PC-3 (cell line): ENCODE measurements at regions not wholly inside any gene's neighbourhood (a gene's known extent, or its start where the extent isn't known, plus 50 kb on each side); places are given as distances from the start of the nearest gene placed in this dataset.

ENCODE experiments used
- ATAC-seq: fragments of 200-7000 bp; cut with Tn5 transposase; 2 replicates; pipeline ENCODE4 v1.9.1; 2020; ENCODE audit warnings: mild to moderate bottlenecking, moderate library complexity
- BruUV-seq: library from RNA; stranded (reverse); fragments of 400-500 nt; replicated peaks from 2 replicates; lab custom pipeline; 2021; lab: Mats Ljungman, UMichigan
- CTCF ChIA-PET: fragments of 300-600 bp; sonication (Branson Sonifier 250); formaldehyde crosslinking; loops from one replicate; lab custom pipeline; 2022; ENCODE audit warnings: antibody characterized with exemption; lab: Charles Lee
- POLR2A ChIA-PET: fragments of 300-600 bp; sonication (Branson Sonifier 250); formaldehyde crosslinking; loops from one replicate; lab custom pipeline; 2022; ENCODE audit warnings: antibody characterized with exemption; ENCODE audit not compliant: unreplicated experiment; lab: Charles Lee
- DNase-seq: peaks from one replicate; pipeline ENCODE4 v3.0.0-alpha.2; 2015
- H2AFZ ChIP-seq: fragments of 300-600 bp; sonication (generic); 2 replicates; pipeline ENCODE4 v1.6.0; 2016; ENCODE audit warnings: antibody characterized with exemption, low read length
- H3F3A ChIP-seq: fragments of 300-600 bp; sonication (generic); one replicate; pipeline ENCODE4 v1.6.0; 2017; ENCODE audit warnings: antibody characterized with exemption, low read length, control low read depth, mild to moderate bottlenecking; ENCODE audit not compliant: unreplicated experiment
- H3K27ac ChIP-seq: fragments of 300-600 bp; sonication (generic); 2 replicates; pipeline ENCODE4 v1.5.1; 2016; ENCODE audit warnings: mild to moderate bottlenecking, low read length
- H3K27me3 ChIP-seq: fragments of 300-600 bp; sonication (generic); 2 replicates; pipeline ENCODE4 v1.6.1; 2016; ENCODE audit warnings: low read length, mixed read lengths
- H3K36me3 ChIP-seq: fragments of 300-600 bp; sonication (generic); 2 replicates; pipeline ENCODE4 v1.6.1; 2016; ENCODE audit warnings: low read depth, mixed run types, low read length, mixed read lengths
- H3K4me1 ChIP-seq: fragments of 300-600 bp; sonication (generic); 2 replicates; pipeline ENCODE4 v1.5.1; 2016; ENCODE audit warnings: low read length; ENCODE audit not compliant: insufficient read depth
- H3K4me2 ChIP-seq: fragments of 300-600 bp; sonication (generic); 2 replicates; pipeline ENCODE4 v1.6.0; 2016; ENCODE audit warnings: low read length
- H3K4me3 ChIP-seq: fragments of 300-600 bp; sonication (generic); 2 replicates; pipeline ENCODE4 v1.5.1; 2016; ENCODE audit warnings: mild to moderate bottlenecking, low read length, mixed read lengths
- H3K79me2 ChIP-seq: fragments of 300-600 bp; sonication (generic); 2 replicates; pipeline ENCODE4 v1.6.1; 2017; ENCODE audit warnings: low read length, mixed read lengths
- H3K9ac ChIP-seq: fragments of 300-600 bp; sonication (generic); 2 replicates; pipeline ENCODE4 v1.6.0; 2016; ENCODE audit warnings: mild to moderate bottlenecking, low read length
- H3K9me2 ChIP-seq: fragments of 300-600 bp; sonication (generic); replicated peaks from 2 replicates; pipeline ENCODE4 v1.6.1; 2016; ENCODE audit warnings: mixed run types, low read length, mixed read lengths
- H3K9me3 ChIP-seq: fragments of 300-600 bp; sonication (generic); 2 replicates; pipeline ENCODE4 v1.6.1; 2016; ENCODE audit warnings: low read length, mixed read lengths
- H4K20me1 ChIP-seq: fragments of 300-600 bp; sonication (generic); 2 replicates; pipeline ENCODE4 v1.6.1; 2016; ENCODE audit warnings: low read length, mixed read lengths
- CTCF ChIP-seq: fragments of 300-600 bp; sonication (generic); conservative IDR thresholded peaks from 2 replicates; pipeline ENCODE4 v1.5.1; 2017; ENCODE audit warnings: antibody characterized with exemption, low read depth, mild to moderate bottlenecking, low read length
- EZH2 ChIP-seq: fragments of 300-600 bp; sonication (generic); IDR thresholded peaks from one replicate; pipeline ENCODE4 v1.6.1; 2017; ENCODE audit warnings: antibody characterized with exemption, mild to moderate bottlenecking, low read length; ENCODE audit not compliant: unreplicated experiment
- EZH2phosphoT487 ChIP-seq: fragments of 300-600 bp; sonication (generic); IDR thresholded peaks from 2 replicates; pipeline ENCODE4 v1.6.1; 2018; ENCODE audit warnings: mild to moderate bottlenecking, antibody characterized with exemption, low read length, borderline replicate concordance
- intact Hi-C: fragments of 100-400 bp; cut with micrococcal nuclease; formaldehyde crosslinking; loops from 2 replicates; pipeline ENCODE4 v1.9.0; 2023

DNA sequence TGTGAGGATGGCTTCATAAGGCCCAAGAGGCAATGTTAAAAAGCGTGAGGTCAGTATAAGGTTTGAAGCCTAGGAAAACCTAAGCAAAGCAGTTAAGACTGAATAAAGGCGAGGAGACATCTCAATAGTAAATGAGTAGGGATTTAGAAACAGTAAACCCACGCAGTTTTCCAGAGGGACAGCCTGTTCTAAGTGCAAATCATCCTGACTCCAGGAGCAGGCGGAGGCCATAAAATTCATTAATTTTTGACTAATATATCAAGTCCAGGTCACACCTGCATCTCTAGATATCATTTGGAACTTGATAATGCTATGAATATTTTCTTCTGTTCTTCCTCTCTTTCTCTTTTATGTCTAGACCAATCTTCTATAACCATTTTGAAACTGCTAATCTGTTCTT, 597.0 kb upstream of the RGS18 start:
- intact Hi-C loops, result no loop called here
- no peak overlapping the region for H3K4me3 ChIP-seq
- H3K27me3 ChIP-seq, result no peaks in the 10 kb centered on the region
- H3K27ac ChIP-seq, result no peak overlapping the region
- no peaks in the 10 kb centered on the region for H3K9me3 ChIP-seq
- BruUV-seq, result no TSS peak
- CTCF ChIA-PET, result no interaction called here
- no peak overlapping the region for H2AFZ ChIP-seq
- no peak for DNase-seq
- TF ChIP-seq EZH2phosphoT487 (no peak), CTCF (no peak), EZH2 (no peak)
- H3K9ac ChIP-seq, result no peak overlapping the region
- no peaks in the 10 kb centered on the region for H3K36me3 ChIP-seq
- POLR2A ChIA-PET, result no interaction called here
- no peaks in the 10 kb centered on the region for H3K9me2 ChIP-seq
- no peaks in the 10 kb centered on the region for H3F3A ChIP-seq
- ATAC-seq, result no peak
- no peaks in the 10 kb centered on the region for H3K79me2 ChIP-seq
- H3K4me2 ChIP-seq, result no peak overlapping the region
- H3K4me1 ChIP-seq, result no peaks in the 10 kb centered on the region
- no peaks in the 10 kb centered on the region for H4K20me1 ChIP-seq

DNA sequence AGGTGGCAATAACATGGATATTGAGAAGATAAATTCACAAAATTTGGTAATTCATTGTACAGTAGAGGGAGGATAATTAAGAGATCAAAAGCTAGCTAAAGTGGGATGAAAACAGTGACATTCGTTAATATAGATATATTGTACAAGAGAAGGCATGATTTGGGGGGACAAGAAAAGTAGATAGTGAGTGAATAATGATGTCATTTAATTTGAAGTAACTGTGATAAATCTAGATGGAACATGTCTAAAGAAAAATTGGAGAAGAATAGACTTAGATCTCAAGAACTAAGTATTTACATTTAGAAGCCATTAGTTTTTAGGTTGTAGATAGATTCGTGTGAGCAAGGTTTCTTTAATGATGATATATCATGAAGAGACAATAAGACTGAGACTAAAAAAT, 594.0 kb upstream of the RGS18 start:
- Histone ChIP-seq H3K79me2 (no peaks in the 10 kb centered on the region), H3K9me3 (no peaks in the 10 kb centered on the region), H2AFZ (no peak overlapping the region), H3K27ac (no peak overlapping the region), H3K9ac (no peak overlapping the region), H3K4me1 (no peaks in the 10 kb centered on the region), H3K4me2 (no peak overlapping the region), H3K36me3 (no peaks in the 10 kb centered on the region), H3F3A (no peaks in the 10 kb centered on the region), H4K20me1 (no peaks in the 10 kb centered on the region), H3K4me3 (no peak overlapping the region), H3K9me2 (no peaks in the 10 kb centered on the region), H3K27me3 (no peaks in the 10 kb centered on the region)
- intact Hi-C loops, result no loop called here
- ChIA-PET POLR2A (no interaction called here), CTCF (no interaction called here)
- no TSS peak for BruUV-seq
- DNase-seq, result no peak
- ATAC-seq, result no peak
- TF ChIP-seq EZH2phosphoT487, result no peak
- TF ChIP-seq EZH2, result no peak
- no peak for TF ChIP-seq CTCF

- no peaks in the 10 kb centered on the region for H3F3A ChIP-seq
- POLR2A ChIA-PET, result no interaction called here
- H3K4me3 ChIP-seq, result no peak overlapping the region
- ATAC-seq, result no peak
- DNase-seq, result no peak
- CTCF ChIA-PET, result no interaction called here
- H3K9me2 ChIP-seq, result no peaks in the 10 kb centered on the region
- no peaks in the 10 kb centered on the region for H3K36me3 ChIP-seq
- no peaks in the 10 kb centered on the region for H4K20me1 ChIP-seq
- no peaks in the 10 kb centered on the region for H3K9me3 ChIP-seq
- H3K27ac ChIP-seq, result no peak overlapping the region
- no peak overlapping the region for H2AFZ ChIP-seq
- TF ChIP-seq CTCF (no peak), EZH2phosphoT487 (no peak), EZH2 (no peak)
- H3K79me2 ChIP-seq, result no peaks in the 10 kb centered on the region
- H3K27me3 ChIP-seq, result no peaks in the 10 kb centered on the region
- intact Hi-C loops, result no loop called here
- H3K9ac ChIP-seq, result no peak overlapping the region
- BruUV-seq, result no TSS peak
- H3K4me2 ChIP-seq, result no peak overlapping the region
- H3K4me1 ChIP-seq, result no peaks in the 10 kb centered on the region
Observed at GRCh38 chr1:191572479-191572878, 585.8 kb upstream of the RGS18 start.
